ENCODE measurements at regions not wholly inside any gene's neighbourhood (a gene's known extent, or its start where the extent isn't known, plus 50 kb on each side); places are given as distances from the start of the nearest gene placed in this dataset.

GRCh38 chr2:234679741-234680687, 183.1 kb upstream of the ARL4C start:
- TF ChIP-seq, protein P1, sequence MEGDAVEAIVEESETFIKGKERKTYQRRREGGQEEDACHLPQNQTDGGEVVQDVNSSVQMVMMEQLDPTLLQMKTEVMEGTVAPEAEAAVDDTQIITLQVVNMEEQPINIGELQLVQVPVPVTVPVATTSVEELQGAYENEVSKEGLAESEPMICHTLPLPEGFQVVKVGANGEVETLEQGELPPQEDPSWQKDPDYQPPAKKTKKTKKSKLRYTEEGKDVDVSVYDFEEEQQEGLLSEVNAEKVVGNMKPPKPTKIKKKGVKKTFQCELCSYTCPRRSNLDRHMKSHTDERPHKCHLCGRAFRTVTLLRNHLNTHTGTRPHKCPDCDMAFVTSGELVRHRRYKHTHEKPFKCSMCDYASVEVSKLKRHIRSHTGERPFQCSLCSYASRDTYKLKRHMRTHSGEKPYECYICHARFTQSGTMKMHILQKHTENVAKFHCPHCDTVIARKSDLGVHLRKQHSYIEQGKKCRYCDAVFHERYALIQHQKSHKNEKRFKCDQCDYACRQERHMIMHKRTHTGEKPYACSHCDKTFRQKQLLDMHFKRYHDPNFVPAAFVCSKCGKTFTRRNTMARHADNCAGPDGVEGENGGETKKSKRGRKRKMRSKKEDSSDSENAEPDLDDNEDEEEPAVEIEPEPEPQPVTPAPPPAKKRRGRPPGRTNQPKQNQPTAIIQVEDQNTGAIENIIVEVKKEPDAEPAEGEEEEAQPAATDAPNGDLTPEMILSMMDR (conservative IDR thresholded peaks at IDR 0.05 in 1 of 2, IDR thresholded peaks at IDR 0.05 in 1 of 2; ENCODE audit: low read depth in 1 of 2, low read length in 2 of 2) = no peak
- TF ChIP-seq EZH2 (IDR thresholded peaks at IDR 0.05; ENCODE audit: low read length, missing control alignments) = no peak
